HL-60 (cell line): ENCODE measurements at regions not wholly inside any gene's neighbourhood (a gene's known extent, or its start where the extent isn't known, plus 50 kb on each side); places are given as distances from the start of the nearest gene placed in this dataset.

Experiments
- GABPA ChIP-seq: IDR thresholded peaks from 2 replicates; pipeline ENCODE4 v1.6.1; 2012; ENCODE audit warnings: low read depth
- POLR2AphosphoS5 ChIP-seq: IDR thresholded peaks from 2 replicates; pipeline ENCODE4 v1.6.1; 2012; ENCODE audit warnings: low read depth
- REST ChIP-seq: IDR thresholded peaks from 2 replicates; pipeline ENCODE4 v1.6.1; 2012; ENCODE audit warnings: low read depth; ENCODE audit not compliant: insufficient replicate concordance
- TF ChIP-seq, protein P1 (sequence below): IDR thresholded peaks from one replicate; pipeline ENCODE4 v1.5.1; 2011; ENCODE audit warnings: low read length, control low read depth, inconsistent platforms; ENCODE audit not compliant: insufficient read depth

GRCh38 chr20:51917886-51918535 is 115.7 kb upstream of the SALL4 start:
- TF ChIP-seq, protein P1, sequence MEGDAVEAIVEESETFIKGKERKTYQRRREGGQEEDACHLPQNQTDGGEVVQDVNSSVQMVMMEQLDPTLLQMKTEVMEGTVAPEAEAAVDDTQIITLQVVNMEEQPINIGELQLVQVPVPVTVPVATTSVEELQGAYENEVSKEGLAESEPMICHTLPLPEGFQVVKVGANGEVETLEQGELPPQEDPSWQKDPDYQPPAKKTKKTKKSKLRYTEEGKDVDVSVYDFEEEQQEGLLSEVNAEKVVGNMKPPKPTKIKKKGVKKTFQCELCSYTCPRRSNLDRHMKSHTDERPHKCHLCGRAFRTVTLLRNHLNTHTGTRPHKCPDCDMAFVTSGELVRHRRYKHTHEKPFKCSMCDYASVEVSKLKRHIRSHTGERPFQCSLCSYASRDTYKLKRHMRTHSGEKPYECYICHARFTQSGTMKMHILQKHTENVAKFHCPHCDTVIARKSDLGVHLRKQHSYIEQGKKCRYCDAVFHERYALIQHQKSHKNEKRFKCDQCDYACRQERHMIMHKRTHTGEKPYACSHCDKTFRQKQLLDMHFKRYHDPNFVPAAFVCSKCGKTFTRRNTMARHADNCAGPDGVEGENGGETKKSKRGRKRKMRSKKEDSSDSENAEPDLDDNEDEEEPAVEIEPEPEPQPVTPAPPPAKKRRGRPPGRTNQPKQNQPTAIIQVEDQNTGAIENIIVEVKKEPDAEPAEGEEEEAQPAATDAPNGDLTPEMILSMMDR = no peak
- TF ChIP-seq REST = no peak
- TF ChIP-seq POLR2AphosphoS5 = no peak
- TF ChIP-seq GABPA = no peak
